ENCODE measurements at regions not wholly inside any gene's neighbourhood (a gene's known extent, or its start where the extent isn't known, plus 50 kb on each side); places are given as distances from the start of the nearest gene placed in this dataset.
"Not testable (repeated sequence)": the region's sequence is repeated elsewhere in the genome, so short reads cannot be mapped to it uniquely, and the experiment has no call there.

- no peak for DNase-seq
These were observed 76.2 kb upstream of the ANKRD55 start for GRCh38 chr5:56309262-56309826.

- DNase-seq: no peak
These were observed 74.7 kb upstream of the ANKRD55 start for GRCh38 chr5:56307714-56308333.

GRCh38 chr5:56306433-56307150, 73.5 kb upstream of the ANKRD55 start:
- no peak for DNase-seq

- DNase-seq: no peak
These were observed 72.1 kb upstream of the ANKRD55 start for GRCh38 chr5:56305001-56305950.

- DNase-seq: no peak
These were observed 70.4 kb upstream of the ANKRD55 start for GRCh38 chr5:56303511-56303910.

- DNase-seq: no peak
These were observed 68.9 kb upstream of the ANKRD55 start for GRCh38 chr5:56302027-56302426.

GRCh38 chr5:56301069-56301468, 67.9 kb upstream of the ANKRD55 start:
- DNase-seq: no peak

GRCh38 chr5:56299212-56299611, 66.1 kb upstream of the ANKRD55 start:
- no peak for DNase-seq

GRCh38 chr5:56298336-56299090, 65.4 kb upstream of the ANKRD55 start:
- no peak for DNase-seq

GRCh38 chr5:56297851-56298250, 64.7 kb upstream of the ANKRD55 start:
- DNase-seq: no peak

GRCh38 chr5:56295311-56295710, 62.2 kb upstream of the ANKRD55 start:
- not testable (repeated sequence) for DNase-seq

GRCh38 chr5:56294354-56294753, 61.2 kb upstream of the ANKRD55 start:
- no peak for DNase-seq

GRCh38 chr5:56292874-56293273, 59.7 kb upstream of the ANKRD55 start:
- DNase-seq: not testable (repeated sequence)

GRCh38 chr5:56291661-56292374, 58.7 kb upstream of the ANKRD55 start:
- DNase-seq: no peak

- no peak for DNase-seq
These were observed 58.0 kb upstream of the ANKRD55 start for GRCh38 chr5:56291079-56291643.

- no peak for DNase-seq
These were observed 57.4 kb upstream of the ANKRD55 start for GRCh38 chr5:56290378-56291078.

- DNase-seq: no peak
These were observed 56.5 kb upstream of the ANKRD55 start for GRCh38 chr5:56289602-56289987.

- DNase-seq: no peak
These were observed 55.9 kb upstream of the ANKRD55 start for GRCh38 chr5:56288873-56289601.

- no peak for DNase-seq
These were observed 53.1 kb upstream of the ANKRD55 start for GRCh38 chr5:56286015-56286884.
